ENCODE measurements at regions not wholly inside any gene's neighbourhood (a gene's known extent, or its start where the extent isn't known, plus 50 kb on each side); places are given as distances from the start of the nearest gene placed in this dataset.
A peak's percentile ranks its signal among the peaks of the same experiment; 100 is the strongest.

GRCh38 chr14:100669468-100669867 is 57.2 kb upstream of the DLK1 start:
- DNase-seq = no peak
- intact Hi-C loops (cut with DNase I) = loop anchor here in 1 of 2 donors (5.0 kb wide), 1 partner anchor 958 kb away; no protein-coding TSS in a partner anchor
- Histone ChIP-seq H3K4me3 (no peak overlapping the region), H3K4me1 (no peaks in the 10 kb centered on the region), H3K27me3 (ENCODE audit: insufficient read depth in 3 of 3, low read length in 2 of 3) (peaks cover 0 to 50% (median 16%) of the 10 kb centered on the region in 3 donors), H3K27ac (no peak overlapping the region), H3K9me3 (no peaks in the 10 kb centered on the region), H3K36me3 (ENCODE audit: insufficient read depth in 1 of 2, low read depth in 1 of 2) (no peaks in the 10 kb centered on the region)
- 21 to 41% (median 28%) methylated on average over 13 of the region's 13 CpGs for WGBS, 3 donors
- ATAC-seq = no peak
- TF ChIP-seq CTCF (IDR thresholded peaks at IDR 0.05) = no peak

DNA sequence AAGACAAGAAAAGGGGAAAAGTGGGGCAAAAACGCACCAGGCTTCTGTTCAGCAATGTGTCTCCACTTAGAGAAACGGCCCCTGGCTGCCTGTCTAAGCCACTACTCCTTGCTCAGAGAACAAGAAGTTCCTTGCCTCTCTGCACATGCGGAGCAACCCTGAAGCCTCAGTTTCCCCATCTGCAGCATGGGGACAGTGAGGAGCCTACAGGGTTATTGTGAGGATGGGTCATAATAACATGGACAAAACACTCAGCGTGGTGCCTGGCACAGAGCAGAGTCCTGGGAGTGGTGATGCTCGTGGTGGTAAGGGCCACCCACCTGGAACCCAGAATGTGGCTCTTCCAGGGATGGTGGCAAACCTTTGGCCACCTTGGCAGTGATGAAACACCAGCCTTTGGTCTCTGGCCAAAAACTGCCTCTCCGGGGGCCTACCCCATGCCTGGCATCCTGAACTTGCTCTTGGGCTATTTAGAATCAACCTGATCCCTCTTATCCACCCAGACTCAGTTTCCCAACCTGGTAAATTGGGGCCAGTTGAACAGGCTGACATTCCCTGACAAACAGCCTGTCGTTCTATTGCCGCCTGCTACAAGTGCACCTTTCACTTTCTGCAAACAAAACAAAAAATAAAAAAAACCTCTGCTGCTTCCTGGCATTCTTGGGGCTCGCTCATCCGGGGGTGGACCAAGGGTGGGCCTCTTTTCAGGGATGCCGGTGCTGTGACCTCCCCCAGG is 56.5 kb upstream of the DLK1 start:
- intact Hi-C loops (cut with DNase I) = no loop called here
- Histone ChIP-seq H3K27me3 (ENCODE audit: insufficient read depth in 3 of 3, low read length in 2 of 3) (peaks cover 0 to 44% (median 16%) of the 10 kb centered on the region in 3 donors), H3K4me1 (no peaks in the 10 kb centered on the region), H3K4me3 (no peak overlapping the region), H3K36me3 (ENCODE audit: insufficient read depth in 1 of 2, low read depth in 1 of 2) (no peaks in the 10 kb centered on the region), H3K27ac (no peak overlapping the region), H3K9me3 (no peaks in the 10 kb centered on the region)
- DNase-seq = peak in 1 of 2 donors; percentile 3
- WGBS, 3 donors = 39 to 54% (median 46%) methylated on average over 11 of the region's 11 CpGs
- TF ChIP-seq CTCF (IDR thresholded peaks at IDR 0.05) = no peak
- ATAC-seq = no peak

DNA sequence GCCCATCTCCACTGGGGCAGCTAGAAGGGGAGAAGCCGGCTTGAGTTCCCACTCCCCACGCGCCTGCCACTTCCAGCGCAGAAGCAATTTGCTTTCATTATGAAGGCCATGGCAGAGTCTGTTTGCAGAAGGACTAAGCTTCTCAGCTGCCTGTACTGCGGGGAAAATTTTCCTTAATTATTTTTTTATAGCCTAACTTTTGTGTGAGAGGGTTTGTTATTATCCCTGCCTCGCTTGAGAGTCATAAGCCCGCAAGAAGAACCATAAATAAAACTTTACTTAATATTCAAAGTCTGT is 56.0 kb upstream of the DLK1 start:
- no peaks in the 10 kb centered on the region for H3K9me3 ChIP-seq
- ATAC-seq = no peak
- H3K4me3 ChIP-seq = no peak overlapping the region
- H3K27me3 ChIP-seq (ENCODE audit: insufficient read depth in 3 of 3, low read length in 2 of 3) = peaks cover 0 to 39% (median 16%) of the 10 kb centered on the region in 3 donors
- H3K36me3 ChIP-seq (ENCODE audit: insufficient read depth in 1 of 2, low read depth in 1 of 2) = no peaks in the 10 kb centered on the region
- TF ChIP-seq CTCF (IDR thresholded peaks at IDR 0.05) = no peak
- no peak overlapping the region for H3K27ac ChIP-seq
- H3K4me1 ChIP-seq = no peaks in the 10 kb centered on the region
- WGBS, 3 donors = 54 to 75% (median 63%) methylated on average over 7 of the region's 7 CpGs
- intact Hi-C loops (cut with DNase I) = no loop called here
- no peak for DNase-seq

GRCh38 chr14:100671386-100671901 is 55.2 kb upstream of the DLK1 start:
- WGBS, 3 donors = 83 to 87% (median 83%) methylated on average over 6 of the region's 6 CpGs
- Histone ChIP-seq H3K36me3 (ENCODE audit: insufficient read depth in 1 of 2, low read depth in 1 of 2) (no peaks in the 10 kb centered on the region), H3K27ac (no peak overlapping the region), H3K4me1 (peaks cover under 1% of the 10 kb centered on the region), H3K27me3 (ENCODE audit: insufficient read depth in 3 of 3, low read length in 2 of 3) (peaks cover 0 to 33% (median 16%) of the 10 kb centered on the region in 3 donors), H3K9me3 (no peaks in the 10 kb centered on the region), H3K4me3 (no peak overlapping the region)
- intact Hi-C loops (cut with DNase I) = no loop called here
- DNase-seq (peak in 1 of 2 donors; percentile 3), ATAC-seq (no peak)
- no peak for TF ChIP-seq CTCF (IDR thresholded peaks at IDR 0.05)
